ENCODE measurements at regions not wholly inside any gene's neighbourhood (a gene's known extent, or its start where the extent isn't known, plus 50 kb on each side); places are given as distances from the start of the nearest gene placed in this dataset.

GRCh38 chr1:213720032-213720431, 267.7 kb upstream of the PROX1 start:
- TF ChIP-seq, protein P1, sequence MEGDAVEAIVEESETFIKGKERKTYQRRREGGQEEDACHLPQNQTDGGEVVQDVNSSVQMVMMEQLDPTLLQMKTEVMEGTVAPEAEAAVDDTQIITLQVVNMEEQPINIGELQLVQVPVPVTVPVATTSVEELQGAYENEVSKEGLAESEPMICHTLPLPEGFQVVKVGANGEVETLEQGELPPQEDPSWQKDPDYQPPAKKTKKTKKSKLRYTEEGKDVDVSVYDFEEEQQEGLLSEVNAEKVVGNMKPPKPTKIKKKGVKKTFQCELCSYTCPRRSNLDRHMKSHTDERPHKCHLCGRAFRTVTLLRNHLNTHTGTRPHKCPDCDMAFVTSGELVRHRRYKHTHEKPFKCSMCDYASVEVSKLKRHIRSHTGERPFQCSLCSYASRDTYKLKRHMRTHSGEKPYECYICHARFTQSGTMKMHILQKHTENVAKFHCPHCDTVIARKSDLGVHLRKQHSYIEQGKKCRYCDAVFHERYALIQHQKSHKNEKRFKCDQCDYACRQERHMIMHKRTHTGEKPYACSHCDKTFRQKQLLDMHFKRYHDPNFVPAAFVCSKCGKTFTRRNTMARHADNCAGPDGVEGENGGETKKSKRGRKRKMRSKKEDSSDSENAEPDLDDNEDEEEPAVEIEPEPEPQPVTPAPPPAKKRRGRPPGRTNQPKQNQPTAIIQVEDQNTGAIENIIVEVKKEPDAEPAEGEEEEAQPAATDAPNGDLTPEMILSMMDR (IDR thresholded peaks at IDR 0.05; ENCODE audit: low read length), result no peak
- no peak for TF ChIP-seq EZH2 (IDR thresholded peaks at IDR 0.05; ENCODE audit: borderline replicate concordance, low read length)

Data from OCI-LY1 (cell line).